Esophagus squamous epithelium (tissue), 5 donors: ENCODE measurements at regions not wholly inside any gene's neighbourhood (a gene's known extent, or its start where the extent isn't known, plus 50 kb on each side); places are given as distances from the start of the nearest gene placed in this dataset.

ENCODE experiments used
- DNase-seq: peaks from one replicate; lab custom pipeline; 2025; lab: John Stamatoyannopoulos, UW
- H3K27ac ChIP-seq, 4 donors: fragments of 200-600 bp; sonication (generic); one replicate each; pipeline ENCODE4 v1.5.1; 2016 to 2019; ENCODE audit warnings: mild to moderate bottlenecking in 1 of 4
- H3K27me3 ChIP-seq, 4 donors: fragments of 200-600 bp; sonication (generic); 1 replicate in 3 of 4; 2 replicates in 1 of 4; pipeline versions ENCODE4 v1.5.1 to v1.6.0; 2017 to 2021; ENCODE audit warnings: antibody characterized with exemption in 1 of 4
- H3K36me3 ChIP-seq, 3 donors: fragments of 200-600 bp; sonication (generic); one replicate each; pipeline ENCODE4 v1.5.1; 2016 to 2019
- H3K4me1 ChIP-seq, 3 donors: fragments of 200-600 bp; sonication (generic); one replicate each; pipeline ENCODE4 v1.5.1; 2017 to 2019
- H3K4me3 ChIP-seq, 4 donors: fragments of 200-600 bp; sonication (generic); 1 replicate in 3 of 4; 2 replicates in 1 of 4; pipeline ENCODE4 v1.5.1; 2016 to 2019; ENCODE audit warnings: mild to moderate bottlenecking in 2 of 4, moderate library complexity in 1 of 4
- H3K9me3 ChIP-seq, 3 donors: fragments of 200-600 bp; sonication (generic); one replicate each; pipeline ENCODE4 v1.5.1; 2016 to 2019
- POLR2A ChIP-seq, 4 donors: fragments of 450-650 bp; IDR thresholded peaks; one replicate each; pipeline ENCODE4 v1.6.1; 2017; ENCODE audit warnings: antibody characterized with exemption in 4 of 4, mild to moderate bottlenecking in 4 of 4, moderate library complexity in 3 of 4
- WGBS, 2 donors: methylation state at CpG; one replicate each; pipeline ENCODE4 v1.1.5; 2018; 5-methylcytosine and 5-hydroxymethylcytosine counted together
- intact Hi-C: fragments of 100-400 bp; cut with DNase I; formaldehyde crosslinking; loops from one replicate; pipeline ENCODE4 v1.15.0; 2022
- TF ChIP-seq, protein P1 (sequence below), 6 experiments: fragments of 450-650 bp in 4 of 6; fragments of 200-600 bp in 2 of 6; sonication (generic) in 2 of 6; IDR thresholded peaks; one replicate each; pipeline ENCODE4 v1.5.1; 2016 to 2019; ENCODE audit warnings: antibody characterized with exemption in 6 of 6, mild to moderate bottlenecking in 4 of 6, moderate library complexity in 4 of 6
- donor health status: DM: yes; HTN: yes; CAD: no.

DNA sequence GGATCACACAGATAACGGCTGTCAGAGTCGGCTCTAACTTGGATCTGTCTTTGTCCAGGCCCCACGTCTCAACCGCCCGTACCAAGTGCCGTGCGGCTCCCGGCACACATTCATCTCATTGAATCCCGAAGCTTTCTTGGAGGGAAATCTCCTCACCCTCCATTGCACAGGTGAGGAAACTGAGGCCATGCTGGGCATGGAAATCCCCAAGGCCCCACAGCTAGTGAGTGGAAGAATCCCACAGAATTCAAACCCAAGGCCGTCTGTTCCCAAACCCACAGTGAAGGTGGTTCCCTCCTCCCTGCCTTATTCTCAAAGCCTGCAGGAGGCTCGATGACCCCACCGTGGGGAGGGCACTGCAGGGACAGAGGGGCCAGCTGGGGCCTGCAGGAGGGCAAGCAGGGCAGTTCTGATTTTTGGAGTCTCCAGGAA, 437.9 kb downstream of the MATN1 start:
- H3K27me3 ChIP-seq = peaks cover 0 to 13% (median 0%) of the 10 kb centered on the region in 4 donors
- H3K4me1 ChIP-seq = no peaks in the 10 kb centered on the region
- H3K9me3 ChIP-seq = no peaks in the 10 kb centered on the region
- no peak overlapping the region for H3K4me3 ChIP-seq
- intact Hi-C loops = no loop called here
- 68 to 100% methylated on average over 1 to 8 of the region's 12 CpGs for WGBS, 2 donors
- H3K36me3 ChIP-seq = no peaks in the 10 kb centered on the region
- H3K27ac ChIP-seq = no peak overlapping the region
- no peak for DNase-seq
- no peak for TF ChIP-seq POLR2A (IDR thresholded peaks at IDR 0.05)
- TF ChIP-seq, protein P1, sequence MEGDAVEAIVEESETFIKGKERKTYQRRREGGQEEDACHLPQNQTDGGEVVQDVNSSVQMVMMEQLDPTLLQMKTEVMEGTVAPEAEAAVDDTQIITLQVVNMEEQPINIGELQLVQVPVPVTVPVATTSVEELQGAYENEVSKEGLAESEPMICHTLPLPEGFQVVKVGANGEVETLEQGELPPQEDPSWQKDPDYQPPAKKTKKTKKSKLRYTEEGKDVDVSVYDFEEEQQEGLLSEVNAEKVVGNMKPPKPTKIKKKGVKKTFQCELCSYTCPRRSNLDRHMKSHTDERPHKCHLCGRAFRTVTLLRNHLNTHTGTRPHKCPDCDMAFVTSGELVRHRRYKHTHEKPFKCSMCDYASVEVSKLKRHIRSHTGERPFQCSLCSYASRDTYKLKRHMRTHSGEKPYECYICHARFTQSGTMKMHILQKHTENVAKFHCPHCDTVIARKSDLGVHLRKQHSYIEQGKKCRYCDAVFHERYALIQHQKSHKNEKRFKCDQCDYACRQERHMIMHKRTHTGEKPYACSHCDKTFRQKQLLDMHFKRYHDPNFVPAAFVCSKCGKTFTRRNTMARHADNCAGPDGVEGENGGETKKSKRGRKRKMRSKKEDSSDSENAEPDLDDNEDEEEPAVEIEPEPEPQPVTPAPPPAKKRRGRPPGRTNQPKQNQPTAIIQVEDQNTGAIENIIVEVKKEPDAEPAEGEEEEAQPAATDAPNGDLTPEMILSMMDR (IDR thresholded peaks at IDR 0.05) = no peak

DNA sequence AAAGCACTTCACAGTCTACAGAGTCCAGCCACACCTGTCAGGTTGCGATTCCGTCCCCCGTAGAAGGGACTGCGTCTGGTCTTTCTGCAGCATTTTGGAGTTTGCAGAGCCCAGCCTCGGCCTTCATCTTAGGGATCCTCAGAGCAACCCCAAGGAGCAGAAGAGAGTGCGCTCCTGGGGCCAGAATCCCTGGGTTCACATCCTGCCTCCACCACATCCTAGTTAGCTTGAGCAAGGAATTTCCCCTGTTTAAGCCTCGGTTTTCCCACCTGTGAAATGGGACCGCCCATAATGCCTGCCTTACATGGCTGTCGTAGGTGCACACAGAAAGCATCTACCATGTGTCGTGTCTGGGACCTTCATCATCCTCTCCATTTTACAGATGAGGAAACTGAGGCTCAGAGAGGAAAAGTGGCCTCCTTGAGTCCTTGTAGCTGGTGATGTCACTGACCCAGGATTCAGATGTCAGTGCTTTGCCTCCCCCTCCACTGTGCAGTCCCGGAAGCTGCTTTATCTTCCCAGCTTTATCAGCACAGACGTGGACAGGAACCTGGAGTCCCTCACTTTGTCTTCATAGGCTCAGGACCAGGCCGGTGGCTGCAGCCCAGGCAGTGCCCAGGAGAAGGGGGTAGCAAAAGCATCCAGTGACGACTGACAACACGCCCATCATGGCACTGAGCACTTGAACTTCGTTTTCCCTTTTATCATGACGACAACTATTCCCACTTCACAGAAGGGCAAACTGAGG, 438.5 kb downstream of the MATN1 start:
- DNase-seq = no peak
- Histone ChIP-seq H3K9me3 (no peaks in the 10 kb centered on the region), H3K27me3 (peaks cover 0 to 13% (median 0%) of the 10 kb centered on the region in 4 donors), H3K36me3 (no peaks in the 10 kb centered on the region), H3K27ac (no peak overlapping the region), H3K4me3 (no peak overlapping the region), H3K4me1 (no peaks in the 10 kb centered on the region)
- TF ChIP-seq POLR2A (IDR thresholded peaks at IDR 0.05) = no peak
- TF ChIP-seq, protein P1 (IDR thresholded peaks at IDR 0.05) = no peak
- 84 to 92% methylated on average over 5 to 7 of the region's 17 CpGs for WGBS, 2 donors
- intact Hi-C loops = no loop called here

DNA sequence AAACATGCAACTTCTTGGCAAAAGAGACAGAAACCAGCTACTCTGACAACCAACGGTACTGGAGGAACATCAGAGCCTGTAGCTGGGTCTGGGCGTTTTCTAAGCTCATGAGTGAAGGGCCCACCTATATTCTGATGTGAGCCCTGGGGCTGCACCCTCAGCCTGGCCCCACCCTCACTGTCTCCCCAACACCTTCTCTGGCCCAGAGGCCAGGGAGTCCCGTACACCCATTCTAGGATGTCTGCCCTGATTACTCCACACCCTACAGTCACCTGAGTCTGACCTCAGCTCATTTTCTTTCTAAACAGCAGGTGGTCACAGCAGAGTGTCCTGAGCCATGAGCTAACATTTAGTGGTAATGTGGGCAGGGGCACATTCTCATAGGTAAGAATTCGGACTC, 439.2 kb downstream of the MATN1 start:
- peaks cover 0 to 13% (median 0%) of the 10 kb centered on the region in 4 donors for H3K27me3 ChIP-seq
- DNase-seq = no peak
- H3K4me3 ChIP-seq = no peak overlapping the region
- no peaks in the 10 kb centered on the region for H3K36me3 ChIP-seq
- H3K27ac ChIP-seq = no peak overlapping the region
- WGBS, 2 donors = 61 to 71% methylated on average over 4 of the region's 4 CpGs
- no peaks in the 10 kb centered on the region for H3K4me1 ChIP-seq
- TF ChIP-seq POLR2A (IDR thresholded peaks at IDR 0.05) = no peak
- H3K9me3 ChIP-seq = no peaks in the 10 kb centered on the region
- intact Hi-C loops = no loop called here

DNA sequence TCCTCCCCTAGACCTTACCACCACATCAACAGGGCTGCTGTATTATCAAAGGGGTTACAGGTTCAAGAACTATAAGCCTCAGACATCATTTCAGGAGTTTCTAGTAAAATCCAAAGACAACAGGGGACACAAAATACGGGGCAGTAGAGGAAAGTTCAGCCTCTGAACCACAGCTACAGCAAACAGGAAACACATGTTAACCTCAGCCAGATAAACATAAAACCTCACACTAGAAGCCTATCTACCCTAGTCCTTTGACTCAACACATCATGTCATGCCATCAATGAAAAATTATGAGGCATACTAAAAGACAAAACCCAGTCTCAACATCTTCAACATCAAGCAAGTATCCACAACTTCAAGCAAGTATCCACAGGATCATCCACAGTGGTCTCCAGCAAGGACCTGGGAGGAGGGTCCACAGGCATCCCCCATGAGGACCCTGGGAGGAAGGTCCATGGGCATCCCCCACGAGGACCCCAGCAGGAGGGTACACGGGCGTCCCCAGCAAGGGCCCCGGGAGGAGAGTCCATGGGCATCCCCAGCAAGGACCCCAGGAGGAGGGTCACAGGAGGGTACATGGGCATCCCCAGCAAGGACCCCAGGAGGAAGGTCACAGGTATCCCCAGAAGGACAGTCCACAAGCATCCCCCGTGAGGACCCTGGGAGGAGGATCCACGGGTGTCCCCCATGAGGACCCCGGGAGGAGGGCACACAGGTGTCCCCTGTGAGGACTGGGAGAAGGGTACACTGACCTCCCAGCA, 440.0 kb downstream of the MATN1 start:
- H3K4me3 ChIP-seq = no peak overlapping the region
- no peak for DNase-seq
- intact Hi-C loops = no loop called here
- no peaks in the 10 kb centered on the region for H3K36me3 ChIP-seq
- no peak overlapping the region for H3K27ac ChIP-seq
- peaks cover 0 to 13% (median 0%) of the 10 kb centered on the region in 4 donors for H3K27me3 ChIP-seq
- WGBS, 2 donors = 44 to 80% methylated on average over 2 to 4 of the region's 8 CpGs
- H3K9me3 ChIP-seq = no peaks in the 10 kb centered on the region
- H3K4me1 ChIP-seq = no peaks in the 10 kb centered on the region
- TF ChIP-seq POLR2A (IDR thresholded peaks at IDR 0.05) = no peak
- TF ChIP-seq, protein P1 (IDR thresholded peaks at IDR 0.05) = no peak

DNA sequence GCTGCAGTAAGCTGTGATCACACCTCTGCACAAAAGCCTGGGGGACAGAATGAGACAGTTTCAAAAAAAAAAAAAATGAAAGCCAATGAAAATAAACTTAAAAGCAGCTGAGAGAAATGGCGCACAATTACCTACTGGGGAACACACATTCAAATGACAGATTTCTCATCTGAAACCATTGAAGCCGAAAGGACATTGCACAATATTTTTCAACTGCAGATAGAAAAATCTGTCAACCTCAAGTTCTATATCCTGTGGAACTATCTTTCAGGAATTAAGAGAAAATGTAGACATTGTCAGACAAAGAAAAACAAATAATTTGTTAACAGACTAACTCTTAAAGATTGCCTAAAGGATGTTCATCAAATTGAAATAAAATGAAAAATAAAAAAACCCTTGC, 442.8 kb downstream of the MATN1 start:
- intact Hi-C loops = no loop called here
- WGBS, 2 donors = 80 to 90% methylated on average over 2 of the region's 2 CpGs

More for the DNA sequence above, 442.8 kb downstream of the MATN1 start:
- no peak for TF ChIP-seq POLR2A (IDR thresholded peaks at IDR 0.05)
- TF ChIP-seq, protein P1 (IDR thresholded peaks at IDR 0.05) = no peak
- Histone ChIP-seq H3K36me3 (no peaks in the 10 kb centered on the region), H3K27me3 (peaks cover 0 to 7% (median 0%) of the 10 kb centered on the region in 4 donors), H3K4me3 (no peak overlapping the region), H3K27ac (no peak overlapping the region), H3K4me1 (no peaks in the 10 kb centered on the region), H3K9me3 (no peaks in the 10 kb centered on the region)
- no peak for DNase-seq
